Fibroblast of pulmonary artery (primary cell): ENCODE measurements at regions not wholly inside any gene's neighbourhood (a gene's known extent, or its start where the extent isn't known, plus 50 kb on each side); places are given as distances from the start of the nearest gene placed in this dataset.

Experiments used
- DNase-seq: peaks from one replicate; pipeline ENCODE4 v3.0.0-alpha.2; 2010; ENCODE audit warnings: low read depth
- H3K4me3 ChIP-seq: replicated peaks from 2 replicates; pipeline ENCODE4 v1.5.1; 2011; ENCODE audit warnings: low read depth, mild to moderate bottlenecking, control low read depth, low read length, moderate library complexity
- CTCF ChIP-seq: IDR thresholded peaks from 2 replicates; pipeline ENCODE4 v1.5.1; 2011; ENCODE audit warnings: mild to moderate bottlenecking, control low read depth, low read length, inconsistent platforms; ENCODE audit errors: missing control alignments

- H3K4me3 ChIP-seq = no peak overlapping the region
- DNase-seq = no peak
- TF ChIP-seq CTCF = no peak
Observed at GRCh38 chr1:184197831-184198230, 146.3 kb downstream of the TSEN15 start.

DNA sequence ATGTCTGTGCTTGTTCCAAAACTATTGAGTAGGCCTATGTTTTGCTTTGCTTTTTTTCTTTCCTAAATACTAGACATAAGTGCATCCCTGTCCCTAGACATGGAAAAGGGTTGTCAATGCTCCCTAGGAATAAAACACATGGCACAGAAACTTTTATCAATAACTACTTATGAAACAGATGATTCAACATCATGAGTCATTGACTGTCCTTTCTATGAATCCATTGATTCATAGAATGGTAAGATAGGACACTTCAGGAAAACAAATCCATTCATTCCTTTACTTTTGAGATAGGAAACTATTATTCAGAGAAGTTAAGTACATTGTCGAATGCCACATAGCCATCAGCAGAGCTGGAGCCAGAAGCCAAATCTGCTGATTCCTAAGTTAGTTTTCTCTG is 147.5 kb downstream of the TSEN15 start:
- DNase-seq = peak; percentile 18
- TF ChIP-seq CTCF = no peak

DNA sequence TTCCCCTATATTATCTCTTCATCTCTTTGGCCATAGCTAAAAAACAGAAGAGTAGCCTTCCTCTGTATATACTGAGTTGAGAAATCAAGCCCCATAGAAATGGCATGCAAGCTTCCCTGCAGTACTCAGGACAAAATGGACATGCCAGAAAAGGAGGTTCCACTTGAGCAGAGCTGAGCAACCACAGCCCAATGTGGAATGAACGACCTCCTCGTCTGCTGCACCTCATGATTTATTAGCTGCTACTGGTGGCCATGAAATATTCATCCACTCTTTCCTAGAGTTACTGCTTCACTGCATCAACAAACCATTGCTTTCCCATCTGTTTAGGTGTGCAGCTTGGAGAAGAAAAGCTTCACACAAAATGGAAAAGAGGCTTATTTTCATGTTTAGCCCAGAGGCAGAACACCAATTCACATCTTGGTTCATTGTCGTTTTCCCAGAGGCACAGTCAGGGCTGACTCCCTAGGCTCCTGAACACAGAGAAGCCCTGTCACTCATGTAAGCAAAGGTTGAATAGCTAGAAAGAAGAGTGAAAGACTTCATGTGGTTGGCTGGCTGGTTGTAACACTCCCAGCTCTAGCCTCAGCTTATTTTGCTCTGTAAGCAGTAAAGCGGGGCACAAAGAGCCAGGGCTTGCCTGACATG is 148.0 kb downstream of the TSEN15 start:
- no peak for TF ChIP-seq CTCF
- DNase-seq = peak; percentile 8
- no peak overlapping the region for H3K4me3 ChIP-seq

More for the DNA sequence above, 147.5 kb downstream of the TSEN15 start:
- H3K4me3 ChIP-seq = no peak overlapping the region

DNA sequence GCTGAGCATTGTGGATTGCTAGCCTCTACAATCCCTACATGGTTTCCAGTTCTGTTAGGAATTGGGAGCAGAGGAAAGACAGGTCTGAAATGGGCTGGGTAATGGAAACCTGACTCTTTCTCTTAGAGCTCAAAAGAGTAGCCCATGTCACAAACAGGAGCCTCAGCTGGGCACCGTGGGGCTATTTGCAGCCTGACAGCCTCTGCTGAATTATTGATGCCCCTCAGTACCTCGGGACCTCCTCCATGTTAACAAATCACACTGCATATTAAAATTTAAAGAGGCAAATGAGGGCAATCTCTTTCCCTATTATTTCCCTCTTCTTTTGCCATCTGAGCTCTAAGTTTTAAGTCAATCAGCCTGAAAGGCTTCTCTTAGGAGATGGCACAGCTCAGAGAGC is 157.1 kb downstream of the TSEN15 start:
- TF ChIP-seq CTCF = no peak
- no peak overlapping the region for H3K4me3 ChIP-seq
- no peak for DNase-seq

GRCh38 chr1:184210031-184210430 is 158.5 kb downstream of the TSEN15 start:
- DNase-seq = peak; percentile 16
- no peak overlapping the region for H3K4me3 ChIP-seq
- no peak for TF ChIP-seq CTCF

DNA sequence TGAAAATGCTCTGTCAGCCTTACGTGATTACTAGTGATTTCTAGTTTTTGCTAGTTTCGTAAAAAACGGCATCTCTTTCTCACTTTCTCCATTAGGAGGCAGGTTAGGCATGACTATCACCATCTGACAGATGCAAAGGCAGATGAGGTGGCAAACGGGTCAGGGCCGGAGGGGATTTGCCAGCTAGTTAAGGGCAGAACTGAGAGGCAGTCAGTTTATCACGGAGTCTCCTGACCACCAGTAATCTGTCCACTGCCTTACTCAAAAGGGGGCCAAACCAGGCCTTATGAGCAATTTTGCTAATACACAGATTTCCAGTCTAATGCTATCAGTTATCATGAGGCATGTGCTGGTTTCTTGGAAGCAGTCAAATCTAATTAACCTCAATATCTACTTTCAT is 159.3 kb downstream of the TSEN15 start:
- no peak for TF ChIP-seq CTCF

DNA sequence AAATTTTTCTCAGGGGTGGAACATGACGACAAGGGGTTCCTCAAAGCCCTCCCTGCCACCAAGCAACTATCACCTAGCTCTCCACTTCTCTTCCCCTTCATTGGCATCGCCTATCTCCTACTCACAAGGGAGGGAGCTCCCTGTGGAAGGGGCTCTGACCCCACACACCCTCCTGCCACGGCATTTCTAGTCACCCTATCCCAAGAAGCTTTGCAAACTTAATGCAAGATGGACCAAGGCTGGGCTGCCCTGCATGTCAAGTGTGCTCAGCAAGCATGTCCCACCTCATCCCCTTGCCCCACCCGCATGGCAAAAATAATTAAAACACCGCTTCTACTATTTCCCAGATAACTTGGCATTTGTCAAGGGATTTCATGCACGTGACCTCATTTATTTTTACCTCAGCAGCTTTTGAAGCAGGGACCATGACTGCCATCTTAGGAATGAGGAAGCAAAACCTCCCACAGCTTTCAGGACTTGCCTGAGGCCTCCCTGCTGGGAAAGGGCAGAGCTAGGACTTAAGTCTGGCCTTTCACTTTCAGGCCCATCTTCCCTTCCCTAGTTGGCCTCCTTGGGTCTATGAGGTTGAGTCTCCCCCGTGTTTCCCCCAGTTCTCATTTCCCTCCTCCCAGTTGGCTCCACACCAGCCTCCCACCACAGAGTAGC is 161.3 kb downstream of the TSEN15 start:
- H3K4me3 ChIP-seq = no peak overlapping the region
- peak; percentile 87 for DNase-seq
- no peak for TF ChIP-seq CTCF

More for the DNA sequence above, 159.3 kb downstream of the TSEN15 start:
- no peak overlapping the region for H3K4me3 ChIP-seq
- no peak for DNase-seq
